B cell (primary cell): ENCODE measurements at regions not wholly inside any gene's neighbourhood (a gene's known extent, or its start where the extent isn't known, plus 50 kb on each side); places are given as distances from the start of the nearest gene placed in this dataset.

Source experiments
- ATAC-seq: fragments of 200-7000 bp; cut with Tn5 transposase; one replicate; pipeline ENCODE4 v1.10.0; 2021; ENCODE audit warnings: low read depth, mild to moderate bottlenecking, moderate number of reproducible peaks, moderate library complexity
- CTCF ChIA-PET: fragments of 350-600 bp; sonication (Branson Sonifier 250); formaldehyde crosslinking; loops from one replicate; lab custom pipeline; 2021; ENCODE audit warnings: antibody characterized with exemption, inconsistent platforms; lab: Charles Lee
- POLR2A ChIA-PET: fragments of 350-600 bp; sonication (Branson Sonifier 250); formaldehyde crosslinking; loops from one replicate; lab custom pipeline; 2021; ENCODE audit warnings: antibody characterized with exemption; lab: Charles Lee
- DNase-seq: peaks from one replicate; pipeline ENCODE4 v3.0.0; 2013
- H2AFZ ChIP-seq: 2 replicates; pipeline ENCODE4 v1.6.1; 2012; ENCODE audit warnings: mild to moderate bottlenecking, low read depth, low read length; ENCODE audit not compliant: insufficient read depth, poor library complexity, severe bottlenecking
- H3K27ac ChIP-seq, 2 donors: 1 replicate in 1 of 2; 2 replicates in 1 of 2; pipeline ENCODE4 v1.5.1; 2012 to 2013; ENCODE audit warnings: low read length in 2 of 2, mild to moderate bottlenecking in 2 of 2, moderate library complexity in 1 of 2
- H3K27me3 ChIP-seq, 4 experiments: fragments of 200-600 bp in 1 of 4; sonication (generic) in 1 of 4; replicated peaks in 1 of 4; 1 replicate in 2 of 4; 2 replicates in 2 of 4; pipeline versions ENCODE4 v1.6.1 to v1.7.0; 2013 to 2016; ENCODE audit warnings: low read length in 3 of 4, mild to moderate bottlenecking in 2 of 4, mixed read lengths in 1 of 4, moderate library complexity in 1 of 4; ENCODE audit not compliant: insufficient read depth in 4 of 4, control insufficient read depth in 3 of 4; ENCODE audit errors: control extremely low read depth in 1 of 4
- H3K36me3 ChIP-seq, 2 experiments: replicated peaks in 1 of 2; 1 replicate in 1 of 2; 2 replicates in 1 of 2; pipeline versions ENCODE4 v1.6.1 to v1.7.1; 2013; ENCODE audit warnings: low read length in 1 of 2; ENCODE audit not compliant: insufficient read depth in 2 of 2, control insufficient read depth in 1 of 2; ENCODE audit errors: control extremely low read depth in 1 of 2, extremely low read depth in 1 of 2
- H3K4me1 ChIP-seq, 2 donors: fragments of 200-600 bp in 1 of 2; sonication (generic) in 1 of 2; 1 replicate in 1 of 2; 2 replicates in 1 of 2; pipeline versions ENCODE4 v1.5.1 to v1.6.1; 2013 to 2017; ENCODE audit warnings: low read length in 2 of 2; ENCODE audit not compliant: control insufficient read depth in 2 of 2, insufficient read depth in 2 of 2
- H3K4me2 ChIP-seq: replicated peaks from 2 replicates; pipeline ENCODE3; 2012; ENCODE audit warnings: mild to moderate bottlenecking, low read depth, low read length; ENCODE audit not compliant: poor library complexity, severe bottlenecking
- H3K4me3 ChIP-seq, 5 experiments: fragments of 200-600 bp in 1 of 5; sonication (generic) in 1 of 5; 1 replicate in 3 of 5; 2 replicates in 2 of 5; pipeline versions ENCODE4 v1.5.1 to v1.7.0; 2011 to 2016; ENCODE audit warnings: low read length in 4 of 5, mild to moderate bottlenecking in 4 of 5, low read depth in 2 of 5, control low read depth in 1 of 5, moderate library complexity in 1 of 5; ENCODE audit not compliant: insufficient read depth in 1 of 5; ENCODE audit errors: control extremely low read depth in 1 of 5, extremely low read depth in 1 of 5
- H3K79me2 ChIP-seq: fragments of 200-600 bp; sonication (generic); one replicate; pipeline ENCODE4 v1.6.0; 2016; ENCODE audit warnings: low read length; ENCODE audit not compliant: control insufficient read depth, insufficient read depth
- H3K9ac ChIP-seq: fragments of 200-600 bp; sonication (generic); 2 replicates; pipeline ENCODE4 v1.6.1; 2017; ENCODE audit warnings: mild to moderate bottlenecking, low read length, moderate library complexity
- H3K9me3 ChIP-seq, 3 donors: one replicate each; pipeline versions ENCODE4 v1.6.1 to v1.7.1; 2013; ENCODE audit warnings: low read length in 2 of 3; ENCODE audit not compliant: control insufficient read depth in 2 of 3, insufficient read depth in 1 of 3; ENCODE audit errors: control extremely low read depth in 1 of 3
- H4K20me1 ChIP-seq: 2 replicates; pipeline ENCODE4 v1.6.0; 2012; ENCODE audit warnings: mild to moderate bottlenecking, low read length; ENCODE audit not compliant: insufficient read depth, control insufficient read depth, poor library complexity, severe bottlenecking
- H3K27ac Mint-ChIP-seq: one replicate; pipeline ENCODE4 v1.8.0; 2021; ENCODE audit warnings: mixed read lengths
- H3K27me3 Mint-ChIP-seq: one replicate; pipeline ENCODE4 v1.8.0; 2021; ENCODE audit warnings: mixed read lengths
- H3K4me1 Mint-ChIP-seq: one replicate; pipeline ENCODE4 v1.8.0; 2021; ENCODE audit warnings: mixed read lengths
- H3K4me3 Mint-ChIP-seq: one replicate; pipeline ENCODE4 v1.8.0; 2021; ENCODE audit warnings: mixed read lengths
- H3K9me3 Mint-ChIP-seq: one replicate; pipeline ENCODE4 v1.8.0; 2022; ENCODE audit warnings: mixed read lengths; ENCODE audit not compliant: insufficient read depth
- EZH2 ChIP-seq: IDR thresholded peaks from 2 replicates; pipeline ENCODE4 v1.6.1; 2012; ENCODE audit warnings: borderline replicate concordance, low read depth, mild to moderate bottlenecking, moderate library complexity, low read length; ENCODE audit not compliant: insufficient read depth, poor library complexity, severe bottlenecking
- WGBS: methylation state at CpG from one replicate; pipeline ENCODE4 v1.1.5; 2013; ENCODE audit warnings: missing lambda C conversion rate; ENCODE audit not compliant: insufficient coverage; 5-methylcytosine and 5-hydroxymethylcytosine counted together
- intact Hi-C: fragments of 100-400 bp; cut with micrococcal nuclease; formaldehyde crosslinking; loops from one replicate; pipeline ENCODE4 v1.10.0; 2022
- TF ChIP-seq, protein P1 (sequence below): fragments of 200-600 bp; IDR thresholded peaks from one replicate; pipeline ENCODE4 v1.8.0; 2022; ENCODE audit warnings: antibody characterized with exemption, mild to moderate bottlenecking

DNA sequence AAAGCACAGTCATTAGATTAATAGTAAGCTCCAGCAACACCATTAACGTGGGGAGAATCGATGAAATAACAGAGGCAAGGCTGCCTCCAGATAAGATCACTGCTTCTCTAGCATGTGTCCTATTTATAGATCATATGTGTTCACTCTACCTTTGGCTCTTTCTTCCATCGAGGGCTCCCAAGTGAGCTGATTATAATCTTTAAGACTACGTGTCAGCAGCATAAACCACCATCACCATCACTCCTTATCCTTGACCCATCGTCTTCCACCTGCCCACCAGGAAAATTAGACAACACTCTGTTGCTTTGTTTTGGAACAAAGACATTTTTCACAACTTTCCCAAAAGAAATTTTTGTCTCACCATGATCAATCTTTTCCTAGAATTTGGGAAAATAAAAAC is 71.2 kb upstream of the CARD11 start:
- Histone ChIP-seq H4K20me1 (no peaks in the 10 kb centered on the region), H3K79me2 (no peaks in the 10 kb centered on the region), H3K36me3 (no peaks in the 10 kb centered on the region), H3K27ac (no peak overlapping the region), H3K4me1 (peaks cover 0 to 9% of the 10 kb centered on the region in 2 donors), H2AFZ (no peak overlapping the region), H3K9me3 (peaks cover 0 to 8% (median 6%) of the 10 kb centered on the region in 3 donors), H3K9ac (no peak overlapping the region), H3K4me2 (no peak overlapping the region), H3K27me3 (peaks cover 0 to 9% (median 0%) of the 10 kb centered on the region in 4 experiments), H3K4me3 (no peak overlapping the region)
- Mint-ChIP-seq H3K27ac (no peak overlapping the region), H3K4me1 (peaks cover 14% of the 10 kb centered on the region), H3K27me3 (peaks cover 38% of the 10 kb centered on the region), H3K4me3 (no peak overlapping the region), H3K9me3 (no peaks in the 10 kb centered on the region)
- ChIA-PET POLR2A (no interaction called here), CTCF (interaction anchor here (0.6 kb wide), 1 partner anchor 27 kb away, joined by 4 read pairs; no protein-coding TSS in a partner anchor)
- 58% methylated on average over 2 of the region's 5 CpGs for WGBS
- ATAC-seq (no peak), DNase-seq (no peak)
- intact Hi-C loops = no loop called here
- no peak for TF ChIP-seq EZH2
- TF ChIP-seq, protein P1, sequence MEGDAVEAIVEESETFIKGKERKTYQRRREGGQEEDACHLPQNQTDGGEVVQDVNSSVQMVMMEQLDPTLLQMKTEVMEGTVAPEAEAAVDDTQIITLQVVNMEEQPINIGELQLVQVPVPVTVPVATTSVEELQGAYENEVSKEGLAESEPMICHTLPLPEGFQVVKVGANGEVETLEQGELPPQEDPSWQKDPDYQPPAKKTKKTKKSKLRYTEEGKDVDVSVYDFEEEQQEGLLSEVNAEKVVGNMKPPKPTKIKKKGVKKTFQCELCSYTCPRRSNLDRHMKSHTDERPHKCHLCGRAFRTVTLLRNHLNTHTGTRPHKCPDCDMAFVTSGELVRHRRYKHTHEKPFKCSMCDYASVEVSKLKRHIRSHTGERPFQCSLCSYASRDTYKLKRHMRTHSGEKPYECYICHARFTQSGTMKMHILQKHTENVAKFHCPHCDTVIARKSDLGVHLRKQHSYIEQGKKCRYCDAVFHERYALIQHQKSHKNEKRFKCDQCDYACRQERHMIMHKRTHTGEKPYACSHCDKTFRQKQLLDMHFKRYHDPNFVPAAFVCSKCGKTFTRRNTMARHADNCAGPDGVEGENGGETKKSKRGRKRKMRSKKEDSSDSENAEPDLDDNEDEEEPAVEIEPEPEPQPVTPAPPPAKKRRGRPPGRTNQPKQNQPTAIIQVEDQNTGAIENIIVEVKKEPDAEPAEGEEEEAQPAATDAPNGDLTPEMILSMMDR = no peak

DNA sequence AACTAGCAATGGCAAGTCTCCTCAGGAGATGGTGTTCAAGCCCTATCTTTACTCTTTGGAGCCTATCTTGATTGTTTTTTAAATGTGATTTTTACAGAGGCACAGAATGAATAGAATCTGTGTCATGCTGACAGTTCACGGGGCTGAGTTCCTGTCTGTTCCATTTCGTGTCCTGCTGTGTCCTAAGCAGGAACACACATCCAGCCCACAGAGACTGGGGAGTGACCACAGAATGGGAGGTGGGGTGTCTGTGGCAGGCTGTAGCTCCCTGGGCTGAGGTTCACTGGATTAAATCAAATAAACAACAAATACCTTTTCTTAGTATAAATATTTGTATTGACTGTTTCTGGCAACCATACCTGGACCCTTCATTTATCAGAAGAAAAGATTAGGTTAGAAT is 73.4 kb upstream of the CARD11 start:
- Histone ChIP-seq H4K20me1 (no peaks in the 10 kb centered on the region), H3K36me3 (no peaks in the 10 kb centered on the region), H3K27ac (no peak overlapping the region), H3K9me3 (peaks cover 0 to 12% (median 6%) of the 10 kb centered on the region in 3 donors), H2AFZ (no peak overlapping the region), H3K4me1 (peaks cover 0 to 9% of the 10 kb centered on the region in 2 donors), H3K4me3 (no peak overlapping the region), H3K79me2 (no peaks in the 10 kb centered on the region), H3K4me2 (peak overlapping the region; percentile 47), H3K27me3 (peaks cover 0 to 12% (median 3%) of the 10 kb centered on the region in 4 experiments), H3K9ac (no peak overlapping the region)
- Mint-ChIP-seq H3K9me3 (peaks cover 3% of the 10 kb centered on the region), H3K4me1 (peaks cover 14% of the 10 kb centered on the region), H3K4me3 (no peak overlapping the region), H3K27me3 (peaks cover 51% of the 10 kb centered on the region), H3K27ac (no peak overlapping the region)
- 35% methylated on average over 2 of the region's 2 CpGs for WGBS
- CTCF ChIA-PET = no interaction called here
- ATAC-seq (no peak), DNase-seq (no peak)
- TF ChIP-seq, protein P1 = no peak
- no peak for TF ChIP-seq EZH2
- POLR2A ChIA-PET = no interaction called here
- intact Hi-C loops = no loop called here
